ENCODE measurements at regions not wholly inside any gene's neighbourhood (a gene's known extent, or its start where the extent isn't known, plus 50 kb on each side); places are given as distances from the start of the nearest gene placed in this dataset.

GRCh38 chr13:105608104-105608503 is 927.4 kb downstream of the EFNB2 start:
- H3K18ac ChIP-seq (ENCODE audit: low read length): no peak overlapping the region
- no peaks in the 10 kb centered on the region for H3K27me3 ChIP-seq (ENCODE audit: control insufficient read depth in 3 of 3, insufficient read depth in 3 of 3, low read depth in 1 of 3, low read length in 3 of 3)
- H3K4me1 ChIP-seq (ENCODE audit: control insufficient read depth in 2 of 2, insufficient read depth in 1 of 2, low read depth in 1 of 2, low read length in 2 of 2): peaks cover 2 to 3% of the 10 kb centered on the region in 2 donors
- no peak overlapping the region for H2BK12ac ChIP-seq (ENCODE audit: low read length)
- no peak overlapping the region for H3K23ac ChIP-seq (ENCODE audit: low read depth, low read length, poor library complexity)
- H4K8ac ChIP-seq (ENCODE audit: low read depth, low read length): no peak overlapping the region
- H3K27ac ChIP-seq (replicated peaks; ENCODE audit: low read length): no peak overlapping the region
- H4K91ac ChIP-seq (ENCODE audit: low read depth, low read length, poor library complexity): no peak overlapping the region
- H3K4me2 ChIP-seq (ENCODE audit: insufficient read depth, low read length, poor library complexity, severe bottlenecking): no peak overlapping the region
- H3K79me1 ChIP-seq (ENCODE audit: low read depth, low read length): no peaks in the 10 kb centered on the region
- DNase-seq (ENCODE audit: low spot score): no peak
- no peak overlapping the region for H3K4me3 ChIP-seq (ENCODE audit: low read length in 2 of 2)
- H2AFZ ChIP-seq (ENCODE audit: low read length): no peak overlapping the region
- no CpG with 5 or more reads among the region's 2 CpGs for WGBS, 2 donors (ENCODE audit: extremely low coverage in 2 of 2, insufficient read length in 2 of 2, insufficient replicate concordance in 1 of 2)
- H3K9ac ChIP-seq (ENCODE audit: low read depth, low read length, poor library complexity): no peak overlapping the region
- no peak overlapping the region for H2BK120ac ChIP-seq (ENCODE audit: low read depth, low read length)
- no peak overlapping the region for H3K4ac ChIP-seq (ENCODE audit: low read length)
- no peaks in the 10 kb centered on the region for H3K9me3 ChIP-seq (replicated peaks in 1 of 2; ENCODE audit: control insufficient read depth in 2 of 2, insufficient read depth in 1 of 2, low read depth in 1 of 2, low read length in 2 of 2)
- no peak overlapping the region for H2BK5ac ChIP-seq (ENCODE audit: low read length)
- H2AK5ac ChIP-seq (ENCODE audit: low read depth, low read length): no peak overlapping the region
- no peak overlapping the region for H3K14ac ChIP-seq (ENCODE audit: low read length)
- H2BK15ac ChIP-seq (ENCODE audit: low read length): no peak overlapping the region
- H3K36me3 ChIP-seq (replicated peaks in 1 of 2; ENCODE audit: control insufficient read depth in 2 of 2, insufficient read depth in 2 of 2, low read length in 2 of 2): no peaks in the 10 kb centered on the region

GRCh38 chr13:105607426-105607825 is 928.0 kb downstream of the EFNB2 start:
- no peak overlapping the region for H3K23ac ChIP-seq (ENCODE audit: low read depth, low read length, poor library complexity)
- H3K4me3 ChIP-seq (ENCODE audit: low read length in 2 of 2): no peak overlapping the region
- WGBS, 2 donors (ENCODE audit: extremely low coverage in 2 of 2, insufficient read length in 2 of 2, insufficient replicate concordance in 1 of 2): no CpG with 5 or more reads among the region's 2 CpGs

GRCh38 chr13:105607016-105607415 is 928.4 kb downstream of the EFNB2 start:
- H3K4me1 ChIP-seq (ENCODE audit: control insufficient read depth in 2 of 2, insufficient read depth in 1 of 2, low read depth in 1 of 2, low read length in 2 of 2): peaks cover 2% of the 10 kb centered on the region in 2 donors
- H2BK120ac ChIP-seq (ENCODE audit: low read depth, low read length): no peak overlapping the region
- H3K23ac ChIP-seq (ENCODE audit: low read depth, low read length, poor library complexity): no peak overlapping the region
- no peak overlapping the region for H3K4me2 ChIP-seq (ENCODE audit: insufficient read depth, low read length, poor library complexity, severe bottlenecking)
- no peak overlapping the region for H2BK15ac ChIP-seq (ENCODE audit: low read length)
- no peak overlapping the region for H3K27ac ChIP-seq (replicated peaks; ENCODE audit: low read length)
- H4K8ac ChIP-seq (ENCODE audit: low read depth, low read length): no peak overlapping the region
- H2AFZ ChIP-seq (ENCODE audit: low read length): no peak overlapping the region
- no peak overlapping the region for H2BK12ac ChIP-seq (ENCODE audit: low read length)
- no peaks in the 10 kb centered on the region for H3K36me3 ChIP-seq (replicated peaks in 1 of 2; ENCODE audit: control insufficient read depth in 2 of 2, insufficient read depth in 2 of 2, low read length in 2 of 2)
- H3K9me3 ChIP-seq (replicated peaks in 1 of 2; ENCODE audit: control insufficient read depth in 2 of 2, insufficient read depth in 1 of 2, low read depth in 1 of 2, low read length in 2 of 2): no peaks in the 10 kb centered on the region
- H2AK5ac ChIP-seq (ENCODE audit: low read depth, low read length): no peak overlapping the region
- H4K91ac ChIP-seq (ENCODE audit: low read depth, low read length, poor library complexity): no peak overlapping the region
- no peak overlapping the region for H3K14ac ChIP-seq (ENCODE audit: low read length)
- H3K27me3 ChIP-seq (ENCODE audit: control insufficient read depth in 3 of 3, insufficient read depth in 3 of 3, low read depth in 1 of 3, low read length in 3 of 3): no peaks in the 10 kb centered on the region
- H2BK5ac ChIP-seq (ENCODE audit: low read length): no peak overlapping the region
- no peak for DNase-seq (ENCODE audit: low spot score)
- no peak overlapping the region for H3K4me3 ChIP-seq (ENCODE audit: low read length in 2 of 2)
- no CpG with 5 or more reads among the region's 2 CpGs for WGBS, 2 donors (ENCODE audit: extremely low coverage in 2 of 2, insufficient read length in 2 of 2, insufficient replicate concordance in 1 of 2)
- H3K18ac ChIP-seq (ENCODE audit: low read length): no peak overlapping the region
- H3K4ac ChIP-seq (ENCODE audit: low read length): no peak overlapping the region
- no peaks in the 10 kb centered on the region for H3K79me1 ChIP-seq (ENCODE audit: low read depth, low read length)
- H3K9ac ChIP-seq (ENCODE audit: low read depth, low read length, poor library complexity): no peak overlapping the region

More at GRCh38 chr13:105607426-105607825, 928.0 kb downstream of the EFNB2 start:
- Histone ChIP-seq H3K79me1 (ENCODE audit: low read depth, low read length) (no peaks in the 10 kb centered on the region), H3K27me3 (ENCODE audit: control insufficient read depth in 3 of 3, insufficient read depth in 3 of 3, low read depth in 1 of 3, low read length in 3 of 3) (no peaks in the 10 kb centered on the region), H2AK5ac (ENCODE audit: low read depth, low read length) (no peak overlapping the region), H3K18ac (ENCODE audit: low read length) (no peak overlapping the region), H3K27ac (replicated peaks; ENCODE audit: low read length) (no peak overlapping the region), H3K36me3 (replicated peaks in 1 of 2; ENCODE audit: control insufficient read depth in 2 of 2, insufficient read depth in 2 of 2, low read length in 2 of 2) (no peaks in the 10 kb centered on the region), H4K91ac (ENCODE audit: low read depth, low read length, poor library complexity) (no peak overlapping the region), H2BK15ac (ENCODE audit: low read length) (no peak overlapping the region), H2BK120ac (ENCODE audit: low read depth, low read length) (no peak overlapping the region), H3K4me2 (ENCODE audit: insufficient read depth, low read length, poor library complexity, severe bottlenecking) (no peak overlapping the region), H3K9ac (ENCODE audit: low read depth, low read length, poor library complexity) (no peak overlapping the region), H2BK5ac (ENCODE audit: low read length) (no peak overlapping the region), H3K4me1 (ENCODE audit: control insufficient read depth in 2 of 2, insufficient read depth in 1 of 2, low read depth in 1 of 2, low read length in 2 of 2) (peaks cover 2 to 3% of the 10 kb centered on the region in 2 donors), H2BK12ac (ENCODE audit: low read length) (no peak overlapping the region), H3K4ac (ENCODE audit: low read length) (no peak overlapping the region), H3K14ac (ENCODE audit: low read length) (no peak overlapping the region), H4K8ac (ENCODE audit: low read depth, low read length) (no peak overlapping the region), H2AFZ (ENCODE audit: low read length) (no peak overlapping the region), H3K9me3 (replicated peaks in 1 of 2; ENCODE audit: control insufficient read depth in 2 of 2, insufficient read depth in 1 of 2, low read depth in 1 of 2, low read length in 2 of 2) (no peaks in the 10 kb centered on the region)
- no peak for DNase-seq (ENCODE audit: low spot score)

- no peak overlapping the region for H2BK5ac ChIP-seq (ENCODE audit: low read length)
- no peaks in the 10 kb centered on the region for H3K4me1 ChIP-seq (ENCODE audit: control insufficient read depth in 2 of 2, insufficient read depth in 1 of 2, low read depth in 1 of 2, low read length in 2 of 2)
- no peak overlapping the region for H4K91ac ChIP-seq (ENCODE audit: low read depth, low read length, poor library complexity)
- no peak for DNase-seq (ENCODE audit: low spot score)
- no peak overlapping the region for H3K18ac ChIP-seq (ENCODE audit: low read length)
- H3K27ac ChIP-seq (replicated peaks; ENCODE audit: low read length): no peak overlapping the region
- H2BK12ac ChIP-seq (ENCODE audit: low read length): no peak overlapping the region
- no peaks in the 10 kb centered on the region for H3K27me3 ChIP-seq (ENCODE audit: control insufficient read depth in 3 of 3, insufficient read depth in 3 of 3, low read depth in 1 of 3, low read length in 3 of 3)
- no peak overlapping the region for H2BK15ac ChIP-seq (ENCODE audit: low read length)
- no peak overlapping the region for H3K4me2 ChIP-seq (ENCODE audit: insufficient read depth, low read length, poor library complexity, severe bottlenecking)
- no peak overlapping the region for H3K9ac ChIP-seq (ENCODE audit: low read depth, low read length, poor library complexity)
- no peak overlapping the region for H3K4ac ChIP-seq (ENCODE audit: low read length)
- H3K23ac ChIP-seq (ENCODE audit: low read depth, low read length, poor library complexity): no peak overlapping the region
- no peaks in the 10 kb centered on the region for H3K36me3 ChIP-seq (replicated peaks in 1 of 2; ENCODE audit: control insufficient read depth in 2 of 2, insufficient read depth in 2 of 2, low read length in 2 of 2)
- no peaks in the 10 kb centered on the region for H3K9me3 ChIP-seq (replicated peaks in 1 of 2; ENCODE audit: control insufficient read depth in 2 of 2, insufficient read depth in 1 of 2, low read depth in 1 of 2, low read length in 2 of 2)
- no peak overlapping the region for H3K14ac ChIP-seq (ENCODE audit: low read length)
- no peak overlapping the region for H2AK5ac ChIP-seq (ENCODE audit: low read depth, low read length)
- H3K4me3 ChIP-seq (ENCODE audit: low read length in 2 of 2): no peak overlapping the region
- H2BK120ac ChIP-seq (ENCODE audit: low read depth, low read length): no peak overlapping the region
- H2AFZ ChIP-seq (ENCODE audit: low read length): no peak overlapping the region
- H3K79me1 ChIP-seq (ENCODE audit: low read depth, low read length): no peaks in the 10 kb centered on the region
- no peak overlapping the region for H4K8ac ChIP-seq (ENCODE audit: low read depth, low read length)
- WGBS, 2 donors (ENCODE audit: extremely low coverage in 2 of 2, insufficient read length in 2 of 2, insufficient replicate concordance in 1 of 2): no CpG with 5 or more reads among the region's 8 CpGs
Measured at GRCh38 chr13:105602956-105603670, 932.3 kb downstream of the EFNB2 start.

Measured in neuronal stem cell (in vitro differentiated cells).